SU-DHL-6 (cell line): ENCODE measurements at regions not wholly inside any gene's neighbourhood (a gene's known extent, or its start where the extent isn't known, plus 50 kb on each side); places are given as distances from the start of the nearest gene placed in this dataset.

Source experiments
- H2AFZ ChIP-seq: fragments of 200-600 bp; sonication (generic); 2 replicates; pipeline ENCODE4 v1.6.1; 2014; ENCODE audit warnings: low read depth, mild to moderate bottlenecking, moderate library complexity, mixed read lengths, antibody characterized with exemption, low read length; ENCODE audit not compliant: severe bottlenecking
- H3F3A ChIP-seq: fragments of 200-600 bp; shearing (Covaris generic); 2 replicates; pipeline ENCODE4 v1.6.0; 2016; ENCODE audit warnings: antibody characterized with exemption, mild to moderate bottlenecking; ENCODE audit not compliant: insufficient read depth
- H3K27ac ChIP-seq: fragments of 200-600 bp; sonication (generic); 2 replicates; pipeline ENCODE4 v1.5.1; 2016; ENCODE audit warnings: low read depth, mild to moderate bottlenecking, low read length, moderate library complexity, mixed read lengths
- H3K27me3 ChIP-seq: fragments of 200-600 bp; sonication (generic), shearing (Covaris generic); 2 replicates; pipeline ENCODE4 v1.6.0; 2014; ENCODE audit warnings: mild to moderate bottlenecking, low read length
- H3K36me3 ChIP-seq: fragments of 200-600 bp; sonication (generic); 2 replicates; pipeline ENCODE4 v1.6.1; 2014; ENCODE audit warnings: mild to moderate bottlenecking, low read length, mixed read lengths
- H3K4me2 ChIP-seq: fragments of 300-600, 200-600 bp; shearing (Covaris generic), sonication (generic); 2 replicates; pipeline ENCODE4 v1.6.0; 2014; ENCODE audit warnings: low read length, low read depth, mild to moderate bottlenecking; ENCODE audit not compliant: poor library complexity, severe bottlenecking
- H3K4me3 ChIP-seq: fragments of 200-600 bp; sonication (generic); 2 replicates; pipeline ENCODE4 v1.5.1; 2014; ENCODE audit warnings: antibody characterized with exemption, low read length, mild to moderate bottlenecking, mixed read lengths; ENCODE audit not compliant: insufficient read depth, poor library complexity, severe bottlenecking
- H3K79me2 ChIP-seq: fragments of 200-600 bp; sonication (generic); 2 replicates; pipeline ENCODE4 v1.6.1; 2014; ENCODE audit warnings: mild to moderate bottlenecking, low read length, moderate library complexity; ENCODE audit not compliant: insufficient read depth
- H3K9ac ChIP-seq: fragments of 200-600 bp; sonication (generic); 2 replicates; pipeline ENCODE4 v1.7.0; 2014; ENCODE audit warnings: mild to moderate bottlenecking, low read length
- H3K9me2 ChIP-seq: fragments of 200-600 bp; sonication (generic); replicated peaks from 2 replicates; pipeline ENCODE4 v1.6.1; 2014; ENCODE audit warnings: low read length; ENCODE audit not compliant: insufficient read depth
- H3K9me3 ChIP-seq: fragments of 200-600 bp; sonication (generic); 2 replicates; pipeline ENCODE4 v1.6.1; 2014; ENCODE audit warnings: low read length, mixed read lengths; ENCODE audit not compliant: insufficient read depth
- H4K20me1 ChIP-seq: fragments of 200-600 bp; sonication (generic); 2 replicates; pipeline ENCODE4 v1.6.1; 2014; ENCODE audit warnings: low read depth, mild to moderate bottlenecking, antibody characterized with exemption, low read length, moderate library complexity, mixed read lengths
- EZH2phosphoT487 ChIP-seq: fragments of 200-600 bp; sonication (generic), shearing (Covaris generic); conservative IDR thresholded peaks from 2 replicates; pipeline ENCODE4 v1.6.1; 2018; ENCODE audit warnings: mild to moderate bottlenecking, antibody characterized with exemption, low read length, moderate library complexity, mixed read lengths
- TF ChIP-seq, protein P1 (sequence below): fragments of 200-600 bp; sonication (generic); IDR thresholded peaks from one replicate; pipeline ENCODE4 v1.5.1; 2017; ENCODE audit warnings: antibody characterized with exemption, mild to moderate bottlenecking, low read length, moderate library complexity; ENCODE audit not compliant: insufficient read depth, poor library complexity, severe bottlenecking

- Histone ChIP-seq H3K36me3 (no peaks in the 10 kb centered on the region), H3F3A (no peaks in the 10 kb centered on the region)
- TF ChIP-seq EZH2phosphoT487: no peak
- TF ChIP-seq, protein P1, sequence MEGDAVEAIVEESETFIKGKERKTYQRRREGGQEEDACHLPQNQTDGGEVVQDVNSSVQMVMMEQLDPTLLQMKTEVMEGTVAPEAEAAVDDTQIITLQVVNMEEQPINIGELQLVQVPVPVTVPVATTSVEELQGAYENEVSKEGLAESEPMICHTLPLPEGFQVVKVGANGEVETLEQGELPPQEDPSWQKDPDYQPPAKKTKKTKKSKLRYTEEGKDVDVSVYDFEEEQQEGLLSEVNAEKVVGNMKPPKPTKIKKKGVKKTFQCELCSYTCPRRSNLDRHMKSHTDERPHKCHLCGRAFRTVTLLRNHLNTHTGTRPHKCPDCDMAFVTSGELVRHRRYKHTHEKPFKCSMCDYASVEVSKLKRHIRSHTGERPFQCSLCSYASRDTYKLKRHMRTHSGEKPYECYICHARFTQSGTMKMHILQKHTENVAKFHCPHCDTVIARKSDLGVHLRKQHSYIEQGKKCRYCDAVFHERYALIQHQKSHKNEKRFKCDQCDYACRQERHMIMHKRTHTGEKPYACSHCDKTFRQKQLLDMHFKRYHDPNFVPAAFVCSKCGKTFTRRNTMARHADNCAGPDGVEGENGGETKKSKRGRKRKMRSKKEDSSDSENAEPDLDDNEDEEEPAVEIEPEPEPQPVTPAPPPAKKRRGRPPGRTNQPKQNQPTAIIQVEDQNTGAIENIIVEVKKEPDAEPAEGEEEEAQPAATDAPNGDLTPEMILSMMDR: no peak
Measured at GRCh38 chr13:104854007-104854406, 1681.5 kb downstream of the EFNB2 start.

DNA sequence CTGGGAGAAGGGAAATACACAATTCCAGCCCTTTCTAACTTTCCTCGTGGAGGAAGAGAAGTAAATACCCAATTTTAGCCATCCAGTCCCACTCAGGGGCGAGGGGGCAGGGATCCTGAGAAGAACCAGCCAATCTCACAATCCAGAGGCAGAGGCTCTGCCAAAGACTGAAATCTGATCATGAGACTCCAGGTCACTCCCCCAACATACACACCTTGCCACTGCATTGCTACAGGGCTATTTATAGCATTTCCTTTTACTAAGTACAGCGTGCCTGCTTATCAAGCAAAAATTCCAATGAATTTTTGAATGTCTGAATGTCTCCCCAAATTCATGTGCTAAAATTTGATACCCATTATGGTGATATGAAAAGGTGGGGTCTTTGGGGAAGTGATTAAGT, 1687.5 kb downstream of the EFNB2 start:
- H2AFZ ChIP-seq: no peak overlapping the region
- H3K9me3 ChIP-seq: no peaks in the 10 kb centered on the region
- H4K20me1 ChIP-seq: no peaks in the 10 kb centered on the region
- H3K4me3 ChIP-seq: no peak overlapping the region
- no peak overlapping the region for H3K4me2 ChIP-seq
- H3K27ac ChIP-seq: no peak overlapping the region
- no peak for TF ChIP-seq EZH2phosphoT487
- TF ChIP-seq, protein P1: no peak
- H3K27me3 ChIP-seq: no peaks in the 10 kb centered on the region
- no peaks in the 10 kb centered on the region for H3K79me2 ChIP-seq
- no peaks in the 10 kb centered on the region for H3F3A ChIP-seq
- H3K9me2 ChIP-seq: no peaks in the 10 kb centered on the region
- H3K9ac ChIP-seq: no peak overlapping the region
- H3K36me3 ChIP-seq: no peaks in the 10 kb centered on the region

More at GRCh38 chr13:104854007-104854406, 1681.5 kb downstream of the EFNB2 start:
- Histone ChIP-seq H3K27me3 (no peaks in the 10 kb centered on the region), H3K9ac (no peak overlapping the region), H3K9me3 (no peaks in the 10 kb centered on the region), H3K79me2 (no peaks in the 10 kb centered on the region), H4K20me1 (no peaks in the 10 kb centered on the region), H3K4me2 (no peak overlapping the region), H3K4me3 (no peak overlapping the region), H3K27ac (no peak overlapping the region), H2AFZ (no peak overlapping the region), H3K9me2 (no peaks in the 10 kb centered on the region)

DNA sequence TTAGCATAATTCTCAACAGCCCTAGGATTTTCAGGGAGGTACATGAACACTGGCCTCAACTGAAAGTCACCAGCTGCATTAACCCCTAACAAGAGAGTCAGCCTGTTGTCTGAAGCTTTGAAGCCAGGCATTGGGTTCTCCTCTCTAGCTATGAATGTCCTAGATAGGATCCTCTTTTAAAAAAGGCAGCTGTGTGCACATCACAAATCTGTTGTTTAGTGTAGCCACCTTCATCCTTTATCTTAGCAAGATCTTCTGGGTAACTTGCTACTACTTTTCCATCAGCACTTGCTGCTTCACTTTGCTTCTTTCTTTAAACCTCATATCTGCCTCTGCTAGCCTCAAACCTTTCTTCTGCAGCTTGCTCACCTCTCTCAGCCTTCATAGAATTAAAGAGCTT, 1692.1 kb downstream of the EFNB2 start:
- Histone ChIP-seq H3K36me3 (no peaks in the 10 kb centered on the region), H4K20me1 (no peaks in the 10 kb centered on the region), H3K9me2 (no peaks in the 10 kb centered on the region), H2AFZ (no peak overlapping the region), H3K9ac (no peak overlapping the region), H3K9me3 (no peaks in the 10 kb centered on the region), H3K4me2 (no peak overlapping the region), H3K27me3 (no peaks in the 10 kb centered on the region), H3K79me2 (no peaks in the 10 kb centered on the region), H3K27ac (no peak overlapping the region), H3K4me3 (no peak overlapping the region), H3F3A (no peaks in the 10 kb centered on the region)
- no peak for TF ChIP-seq EZH2phosphoT487
- TF ChIP-seq, protein P1: no peak
